NCI-H748 (cell line): ENCODE measurements at regions not wholly inside any gene's neighbourhood (a gene's known extent, or its start where the extent isn't known, plus 50 kb on each side); places are given as distances from the start of the nearest gene placed in this dataset.

ENCODE experiments used
- DNase-seq: peaks from one replicate; lab custom pipeline; 2025; ENCODE audit not compliant: unreplicated experiment; lab: John Stamatoyannopoulos, UW

DNA sequence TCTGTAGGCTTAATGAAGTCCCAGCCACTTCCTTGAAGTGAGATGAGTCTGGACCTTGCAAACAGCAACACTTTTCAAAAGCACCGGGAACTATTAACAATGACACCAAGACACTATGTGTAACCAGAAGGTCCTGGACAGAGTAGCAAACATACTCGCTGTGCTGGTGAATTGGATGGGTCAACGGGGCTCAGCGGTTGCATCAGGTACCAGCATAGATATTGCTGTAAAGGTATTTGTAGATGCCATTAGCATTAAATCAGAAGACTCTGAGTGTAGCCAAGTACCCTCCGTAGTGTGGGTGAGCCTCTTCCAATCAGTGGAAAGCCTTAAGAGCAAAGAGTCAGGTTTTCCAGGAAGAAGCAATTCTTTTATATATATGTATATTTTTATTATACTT lies 140.5 kb downstream of the IRX2 start:
- DNase-seq = no peak

DNA sequence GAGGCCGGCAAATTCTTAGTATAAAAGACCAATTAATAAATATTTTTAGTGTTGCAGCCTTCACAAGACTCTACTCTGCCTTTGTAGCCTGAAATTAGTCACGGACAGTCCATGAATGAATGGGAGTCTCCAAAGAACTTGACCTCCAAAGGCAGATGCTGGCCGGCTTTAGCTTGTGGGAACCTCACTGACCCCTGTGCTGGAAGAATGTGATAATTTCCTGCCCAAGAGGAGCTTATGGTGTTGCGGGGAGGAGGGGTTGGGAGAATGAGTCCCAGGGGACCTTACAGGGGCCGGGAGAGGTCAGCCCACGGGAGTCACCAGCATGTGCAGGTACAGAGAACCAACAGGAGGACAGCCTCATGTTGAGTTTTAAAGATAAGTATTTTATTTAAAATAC lies 143.1 kb downstream of the IRX2 start:
- DNase-seq = no peak

DNA sequence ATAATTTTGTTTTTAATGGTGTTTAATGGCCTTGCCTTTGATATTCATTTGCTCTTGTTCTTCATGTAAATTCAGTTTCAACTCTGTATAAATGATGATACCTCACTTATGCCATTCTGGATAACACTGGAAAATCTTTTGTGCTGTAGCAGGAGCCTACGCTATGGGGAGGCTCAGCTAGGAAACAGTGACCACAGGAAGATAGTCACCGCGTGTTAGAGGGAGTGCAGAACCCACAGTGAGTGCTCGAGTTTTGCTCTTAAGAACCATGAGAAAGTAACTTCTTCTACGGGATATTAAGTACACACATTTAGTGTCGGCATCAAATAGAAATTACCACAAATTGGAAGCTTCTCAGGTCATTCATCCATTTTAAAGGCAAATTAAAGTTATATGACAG lies 143.9 kb downstream of the IRX2 start:
- no peak for DNase-seq

DNA sequence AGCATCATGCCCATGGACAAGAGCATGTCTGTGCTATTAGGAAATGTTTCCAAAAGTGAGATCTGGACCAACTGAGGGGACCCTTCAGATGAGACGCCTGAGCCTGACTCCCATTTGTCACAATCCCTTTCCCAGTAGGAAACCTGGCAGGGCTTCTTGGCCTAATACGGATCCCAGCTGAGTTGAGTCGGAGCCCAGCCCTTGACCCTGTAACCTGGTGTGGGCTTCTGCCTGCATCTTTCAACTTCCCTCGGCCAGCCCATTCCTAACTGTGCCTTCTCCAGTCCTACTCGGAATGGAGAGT lies 148.3 kb downstream of the IRX2 start:
- DNase-seq = no peak

DNA sequence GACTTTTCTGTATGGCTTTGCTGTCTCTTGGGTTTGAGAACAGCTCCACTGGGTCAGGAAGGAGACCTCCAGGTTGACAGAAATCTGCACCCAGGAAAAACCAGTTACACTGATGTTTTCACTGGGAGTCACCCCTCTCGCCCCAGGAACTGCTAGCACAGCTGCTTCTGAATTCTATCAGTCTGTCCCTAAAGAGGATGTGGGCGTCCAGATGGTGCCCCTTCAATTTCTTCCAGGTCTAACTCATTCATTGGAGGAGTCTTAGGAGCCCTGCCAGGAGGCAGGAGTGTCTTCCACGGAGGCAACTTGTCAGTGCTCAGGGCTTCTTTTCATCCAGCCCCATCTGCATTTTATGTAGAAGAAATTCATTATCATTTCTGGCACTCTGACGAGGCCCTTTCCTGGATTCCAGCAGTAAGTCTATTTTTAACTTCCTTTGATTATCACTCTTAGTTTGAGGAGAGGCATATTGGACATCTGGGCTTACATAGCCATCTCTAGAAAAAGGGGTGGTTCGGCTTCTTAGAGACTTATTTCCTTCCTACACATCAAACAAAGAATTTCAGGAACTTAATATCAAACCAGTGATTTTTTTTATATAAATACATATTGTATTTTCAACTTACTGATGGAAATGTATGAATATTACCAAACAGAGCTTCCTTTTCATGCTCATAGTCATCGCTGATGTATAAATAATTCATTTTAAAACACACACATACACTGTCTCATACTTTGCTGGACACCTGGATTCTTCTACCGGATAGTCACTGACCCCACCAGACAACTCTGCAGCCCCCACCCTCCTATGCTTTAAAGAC lies 148.8 kb downstream of the IRX2 start:
- DNase-seq = no peak

DNA sequence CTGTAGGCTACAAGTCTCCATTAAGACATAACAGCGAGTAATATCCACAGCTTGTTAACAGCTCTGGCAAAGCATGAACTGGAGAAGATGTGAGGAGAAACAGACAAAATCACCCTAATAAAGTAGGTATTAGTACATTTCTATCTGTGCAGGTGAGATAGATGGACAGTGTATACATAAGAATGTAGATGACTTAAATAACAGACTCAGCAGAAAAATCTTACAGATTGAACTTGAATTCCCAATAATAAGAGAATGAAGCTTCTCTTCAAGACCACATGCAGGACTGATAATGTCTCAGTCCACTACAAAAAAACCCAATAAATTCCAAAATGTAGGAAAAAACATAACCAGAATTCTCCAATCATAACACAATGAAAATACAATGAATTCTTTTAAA lies 153.0 kb downstream of the IRX2 start:
- no peak for DNase-seq

DNA sequence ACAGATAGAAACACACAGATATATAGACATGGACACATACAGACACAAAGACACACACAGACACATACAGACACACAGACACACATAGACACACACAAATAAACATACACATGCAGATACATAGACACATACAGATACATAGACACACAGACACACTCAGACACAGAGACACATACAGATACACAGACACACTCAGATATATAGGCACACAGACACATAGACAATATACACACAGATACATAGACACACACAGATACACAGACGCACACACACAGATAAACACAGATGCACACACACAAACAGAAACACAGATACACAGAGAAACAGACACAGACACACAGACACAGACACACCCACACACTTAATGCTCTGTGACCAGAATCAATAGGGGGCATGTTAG lies 156.8 kb downstream of the IRX2 start:
- no peak for DNase-seq

DNA sequence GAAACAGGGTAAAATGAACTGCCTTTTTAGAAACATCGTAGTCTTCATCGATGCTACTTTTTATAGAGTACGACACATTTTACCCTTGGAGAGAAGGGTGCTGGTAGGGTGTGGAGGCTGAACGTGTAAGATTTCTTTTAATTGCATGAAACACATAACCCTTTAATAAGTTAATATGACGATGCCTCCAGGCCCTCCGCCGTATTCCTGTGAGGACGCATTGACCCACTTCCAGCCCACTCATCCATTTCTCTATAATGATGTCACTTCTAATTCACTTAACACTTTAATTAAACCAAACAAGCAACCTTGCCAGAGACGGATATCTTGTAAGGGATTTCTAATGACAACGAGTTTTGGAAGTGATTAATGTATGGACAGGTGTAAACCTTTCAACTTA lies 158.7 kb downstream of the IRX2 start:
- no peak for DNase-seq

DNA sequence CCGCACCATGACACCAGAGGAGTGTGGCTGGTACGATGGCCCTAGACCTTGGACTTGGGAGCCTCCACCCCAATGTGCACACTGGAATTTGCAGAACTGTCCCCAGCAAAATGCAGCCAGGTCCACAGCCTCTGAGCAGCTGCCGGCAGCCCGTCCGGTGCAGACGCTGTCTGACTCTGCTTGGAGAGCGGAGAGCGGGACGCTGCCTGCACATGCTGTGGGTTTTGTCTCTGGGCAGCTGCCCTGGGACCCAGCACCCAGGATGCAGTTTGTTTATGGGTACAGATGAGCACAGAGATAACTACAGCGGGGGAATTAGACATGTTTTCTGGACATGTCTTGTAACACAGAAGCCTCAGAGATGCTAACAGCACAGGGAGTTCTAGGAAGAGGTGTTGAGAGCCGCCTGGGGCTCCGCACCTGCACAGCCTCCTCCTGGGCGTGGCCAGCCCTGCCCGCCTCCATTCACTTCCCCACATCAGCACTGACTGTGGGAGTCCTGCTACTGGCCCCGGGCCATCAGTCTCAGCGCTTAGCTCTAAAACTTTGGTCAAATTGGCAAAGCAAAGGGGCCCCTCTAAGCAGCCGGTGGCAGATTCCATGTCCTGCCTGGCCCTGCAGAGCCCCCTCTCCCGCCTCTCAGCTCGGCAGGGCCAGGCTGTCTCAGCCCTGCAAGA lies 159.6 kb downstream of the IRX2 start:
- DNase-seq = peak; percentile 81

DNA sequence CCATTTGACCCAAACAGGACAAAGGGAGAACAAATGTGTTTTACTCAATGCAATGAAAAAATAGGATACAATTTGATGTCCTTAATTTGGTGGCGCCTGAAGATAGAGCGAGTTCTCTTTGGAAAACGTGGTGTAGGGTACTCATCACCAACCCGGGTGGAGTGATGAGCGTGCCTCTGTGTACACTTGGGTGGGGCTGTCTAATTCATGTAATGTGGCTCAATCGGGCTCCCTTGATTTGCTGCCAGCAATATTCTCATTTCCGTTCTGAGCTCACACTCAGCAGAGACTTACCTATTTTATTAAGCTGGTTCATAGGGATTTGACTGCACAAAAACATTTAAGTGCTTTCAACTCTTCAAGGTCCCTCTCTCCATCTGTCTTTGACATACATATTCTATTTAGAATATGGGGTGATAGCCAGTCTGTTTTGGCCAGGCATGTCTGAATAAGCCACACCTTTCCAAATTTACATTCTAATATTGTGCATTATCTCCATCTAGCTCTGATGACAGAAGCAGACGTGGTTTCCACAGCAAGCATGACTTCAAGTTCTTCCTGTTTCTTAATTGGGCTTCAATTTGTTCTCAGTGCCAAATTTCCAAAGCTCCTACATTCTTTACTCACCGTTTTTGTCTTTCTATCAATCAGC lies 162.5 kb downstream of the IRX2 start:
- peak; percentile 92 for DNase-seq

DNA sequence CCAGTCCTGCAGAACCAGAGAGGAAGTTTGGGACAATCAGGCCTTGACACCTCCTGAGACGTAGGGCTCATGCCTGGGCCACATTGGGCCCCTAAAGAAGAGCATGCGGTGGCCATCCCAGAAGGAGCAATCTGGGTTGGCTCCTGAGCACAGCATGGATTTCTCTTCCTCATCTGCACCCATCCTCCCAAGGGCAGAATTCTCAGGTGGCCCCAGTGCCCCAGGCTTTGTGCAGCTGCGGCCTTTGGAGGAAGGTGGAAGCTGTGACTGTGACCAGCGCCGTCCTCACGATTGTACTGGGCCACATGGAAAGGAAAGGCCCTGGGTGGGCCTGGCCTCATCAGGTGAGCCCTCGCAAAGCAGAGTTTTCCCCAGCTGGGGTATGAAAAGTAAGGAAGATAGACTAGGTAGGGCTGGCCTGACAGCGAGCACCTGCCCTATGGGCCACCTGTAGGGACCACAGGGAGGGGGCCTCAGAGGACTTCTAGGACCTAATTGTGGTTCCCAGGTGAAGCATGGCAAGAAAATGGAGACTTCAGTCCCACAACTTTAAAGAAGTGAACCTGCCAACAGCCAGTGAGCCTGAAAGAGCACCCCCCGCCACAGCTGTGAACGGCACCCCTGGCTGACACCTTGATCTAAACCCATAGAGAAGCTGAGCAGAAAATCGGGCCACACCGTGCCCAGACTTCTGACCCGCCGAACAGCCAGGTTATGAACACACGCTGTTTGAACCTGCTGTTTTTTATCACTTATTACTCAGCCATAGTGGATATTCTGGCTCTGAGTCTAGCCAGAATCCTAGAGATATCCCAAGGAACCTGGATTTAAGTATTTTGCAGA lies 164.1 kb downstream of the IRX2 start:
- no peak for DNase-seq

DNA sequence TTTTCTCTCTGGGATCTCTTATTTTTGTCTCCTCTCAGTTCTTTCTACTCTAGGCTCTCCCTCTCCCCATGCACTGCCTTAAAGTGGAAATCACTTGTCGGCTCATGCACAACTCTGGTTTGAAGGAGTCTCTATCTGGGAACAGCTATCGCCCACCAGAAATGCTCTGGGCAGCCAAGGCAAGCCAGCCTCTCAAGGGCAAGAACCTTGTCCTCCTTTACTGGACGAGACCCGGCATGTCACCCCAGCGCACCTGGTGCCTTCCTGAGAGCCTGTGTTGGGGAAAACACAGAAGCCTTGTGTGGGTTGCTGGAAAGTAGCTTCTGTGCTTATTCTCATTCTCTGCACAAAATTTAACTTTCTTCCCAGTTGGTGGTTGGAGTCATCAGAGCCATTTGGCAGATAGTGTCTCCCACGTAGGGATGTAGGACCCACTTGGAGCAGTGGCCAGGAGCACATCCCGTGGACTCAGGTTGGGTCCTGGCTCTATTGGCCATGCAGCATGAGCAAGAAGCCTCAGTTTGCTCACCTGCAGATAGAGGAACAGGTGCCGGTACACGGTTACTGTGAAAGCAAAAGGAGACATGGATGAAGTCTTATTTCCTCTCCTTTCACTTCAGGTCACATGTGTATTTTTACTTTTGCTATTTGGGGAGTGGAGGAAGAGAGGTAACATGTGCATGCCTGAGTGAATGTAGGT lies 165.3 kb downstream of the IRX2 start:
- DNase-seq = no peak

DNA sequence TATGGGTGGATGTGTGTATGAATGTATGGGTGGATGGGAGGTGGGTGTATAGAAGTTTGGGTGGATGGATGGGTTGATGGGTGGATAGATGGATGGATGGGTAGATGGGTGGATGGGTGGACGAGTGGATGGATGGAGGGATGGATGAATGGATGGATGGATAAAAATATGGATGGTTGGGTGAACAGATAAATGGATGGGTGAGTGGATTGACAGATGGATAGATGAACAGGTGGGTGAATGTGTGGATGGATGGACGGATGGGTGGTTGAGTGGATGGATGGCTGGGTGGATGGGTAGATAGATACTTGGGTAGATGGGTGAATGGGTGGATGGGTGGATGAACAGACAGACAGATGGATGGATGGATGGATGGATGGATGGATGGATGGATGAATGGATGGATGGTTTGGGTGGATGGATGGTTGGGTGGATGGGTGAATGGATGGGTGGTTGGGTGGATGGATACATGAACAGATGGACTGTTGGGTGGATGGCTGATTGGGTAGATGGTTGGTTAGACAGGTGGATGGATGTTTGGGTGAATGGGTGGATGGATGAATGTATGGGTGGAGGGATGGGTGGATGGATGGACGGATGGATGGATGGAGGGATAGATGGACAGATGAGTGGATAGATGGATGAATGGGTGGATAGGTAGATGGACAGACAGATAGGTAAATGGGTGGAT lies 166.8 kb downstream of the IRX2 start:
- no peak for DNase-seq

DNA sequence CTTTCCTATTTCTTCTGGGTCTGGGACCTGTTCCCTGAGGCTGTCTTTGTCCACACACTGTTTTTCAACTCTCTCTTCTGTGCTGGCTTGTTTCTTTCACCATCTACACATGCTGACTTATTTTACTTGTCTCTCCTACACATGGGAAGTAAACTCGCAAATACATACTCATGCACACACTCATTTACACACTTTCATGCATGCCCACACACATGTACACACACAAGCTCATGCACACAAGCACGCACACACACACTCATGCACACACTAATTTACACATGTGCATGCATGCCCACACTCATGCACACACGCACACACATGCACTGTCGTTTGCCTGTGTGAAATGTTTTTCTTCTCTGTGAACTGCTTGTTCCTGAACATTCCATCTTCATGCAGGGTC lies 169.0 kb downstream of the IRX2 start:
- DNase-seq = no peak

DNA sequence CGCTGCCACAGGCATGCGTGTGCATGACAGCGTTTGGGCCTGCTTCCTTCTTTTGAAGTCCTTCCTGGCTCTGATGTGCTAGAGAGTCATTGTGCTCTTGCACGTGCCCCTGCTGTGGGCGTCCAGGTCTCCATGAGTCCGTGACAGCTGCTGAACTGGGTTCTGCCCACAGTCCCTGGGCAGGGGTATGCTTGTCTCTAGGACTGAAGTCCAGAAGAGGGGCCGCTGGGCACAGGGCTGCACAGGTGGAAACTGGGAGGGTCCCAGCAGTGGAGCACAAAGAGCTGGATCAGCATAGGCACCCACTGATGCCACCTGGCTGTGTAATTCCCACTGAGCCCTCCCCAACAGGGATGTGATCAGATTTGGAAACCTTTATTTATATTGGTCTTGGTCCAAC lies 169.4 kb downstream of the IRX2 start:
- no peak for DNase-seq

DNA sequence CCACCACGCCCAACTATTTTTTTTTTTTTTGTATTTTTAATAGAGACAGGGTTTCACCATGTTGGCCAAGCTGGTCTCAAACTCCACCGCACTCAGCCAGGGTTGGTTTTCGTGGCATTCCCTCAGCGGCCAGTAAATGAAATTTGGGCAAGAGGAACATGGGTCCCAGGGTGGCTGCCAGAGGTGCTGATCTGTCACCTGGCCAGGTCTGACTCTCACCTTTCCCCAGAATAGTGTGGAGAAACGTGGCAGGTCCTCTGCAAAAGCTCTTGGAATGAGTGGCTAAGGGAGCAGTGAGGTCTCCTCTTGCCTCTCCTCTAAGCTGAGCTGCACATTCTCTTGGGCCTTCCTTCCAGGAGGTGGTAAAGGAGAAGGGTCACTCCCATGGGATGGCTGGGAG lies 170.1 kb downstream of the IRX2 start:
- DNase-seq = no peak

DNA sequence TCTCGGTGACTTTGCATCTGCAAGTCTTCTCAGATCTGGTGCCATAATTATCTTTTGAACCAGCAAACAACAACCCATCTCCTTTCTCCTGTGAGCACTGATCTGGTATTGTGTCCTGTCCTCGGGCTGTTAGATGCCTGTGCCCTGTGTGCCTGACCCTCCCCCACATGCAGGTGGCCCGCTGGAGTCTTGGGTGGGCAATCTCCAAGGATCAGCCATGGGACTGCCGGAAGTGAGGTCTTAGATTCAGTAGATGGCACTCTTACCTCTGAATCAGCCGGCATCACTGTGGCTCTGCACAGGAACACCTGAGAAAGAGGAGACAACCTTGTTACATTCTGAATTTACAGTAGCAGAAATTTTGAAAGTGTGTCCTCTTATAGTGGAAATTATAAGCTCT lies 172.4 kb downstream of the IRX2 start:
- DNase-seq = peak; percentile 76

DNA sequence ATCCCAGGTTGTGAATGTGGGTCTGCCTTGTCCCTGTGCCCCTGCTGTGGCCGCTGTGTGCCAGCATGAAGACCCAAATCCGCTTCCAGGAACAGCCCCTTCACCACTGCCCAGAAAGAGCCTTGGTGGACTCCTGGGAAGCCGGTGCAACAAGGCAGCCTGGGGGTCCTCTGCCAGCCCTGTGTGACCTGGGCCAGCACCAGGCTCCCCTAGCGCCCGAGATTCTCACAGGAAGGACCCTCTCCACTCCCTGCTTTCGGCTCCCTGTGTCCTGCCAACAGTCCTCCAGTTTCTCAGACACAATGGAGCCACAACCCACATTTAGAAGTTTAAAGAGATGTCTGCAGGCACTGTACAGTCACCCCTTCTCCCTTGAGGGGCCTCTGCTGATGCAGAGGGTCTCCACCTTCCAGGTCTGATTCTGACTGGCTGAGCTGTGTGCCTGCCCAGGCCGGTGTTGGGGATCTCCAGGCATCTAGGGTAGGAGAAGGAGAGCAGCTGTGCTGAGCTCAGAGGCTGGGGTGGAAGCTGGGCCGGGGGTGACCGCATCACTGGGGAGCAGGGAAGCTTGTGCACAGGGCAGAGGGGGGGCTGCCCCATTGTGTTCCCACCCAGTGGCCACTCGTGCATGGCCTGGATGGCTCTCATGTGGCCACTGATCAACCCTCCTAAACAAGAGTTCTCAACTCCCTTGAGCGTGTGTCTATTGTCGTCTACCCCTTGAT lies 174.0 kb downstream of the IRX2 start:
- no peak for DNase-seq

DNA sequence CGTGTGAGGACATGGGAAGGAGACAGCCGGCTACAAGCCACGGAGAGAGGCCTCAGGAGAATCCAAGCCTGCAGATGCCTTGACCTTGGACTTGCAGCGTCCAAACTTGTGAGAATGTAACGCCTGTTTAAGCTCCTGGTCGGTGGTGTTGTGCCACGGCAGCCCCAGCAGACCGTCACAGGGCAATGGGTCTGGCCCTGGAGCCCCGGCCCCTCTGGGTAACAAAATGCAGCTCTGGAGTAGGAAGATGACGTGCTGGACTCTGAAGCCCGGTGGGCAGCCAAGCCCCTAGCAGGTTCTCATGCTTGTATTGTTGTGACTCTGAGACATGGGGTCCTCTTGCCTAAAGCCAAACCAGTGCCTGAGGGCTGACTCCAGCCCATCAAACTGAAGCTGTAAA lies 174.7 kb downstream of the IRX2 start:
- no peak for DNase-seq

DNA sequence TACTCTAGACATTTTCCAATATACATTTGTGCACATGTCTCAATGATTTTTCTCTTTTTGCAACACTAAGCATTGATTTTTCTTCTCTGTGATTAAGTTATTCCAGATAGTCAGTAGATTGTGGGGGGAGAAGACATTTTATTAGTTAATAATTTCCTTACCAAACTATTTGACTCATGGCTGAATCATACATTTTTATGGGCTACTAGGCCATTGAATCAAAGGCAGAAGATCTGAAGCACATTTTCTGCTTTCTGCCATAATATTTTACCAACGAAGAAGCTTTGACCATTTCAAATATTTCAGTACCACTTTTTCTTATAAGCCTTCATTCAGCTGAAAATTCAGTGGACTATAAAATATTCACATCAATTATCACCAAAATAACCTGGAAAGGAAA lies 175.6 kb downstream of the IRX2 start:
- no peak for DNase-seq
